ENCODE measurements at regions not wholly inside any gene's neighbourhood (a gene's known extent, or its start where the extent isn't known, plus 50 kb on each side); places are given as distances from the start of the nearest gene placed in this dataset.

GRCh38 chr16:51952500-51952899, 594.4 kb downstream of the TOX3 start:
- Mint-ChIP-seq H3K27me3 (ENCODE audit: unreplicated experiment) (no peaks in the 10 kb centered on the region), H3K4me1 (ENCODE audit: low read depth, unreplicated experiment) (no peaks in the 10 kb centered on the region), H3K4me3 (ENCODE audit: low read depth, unreplicated experiment) (no peak overlapping the region), H3K27ac (ENCODE audit: unreplicated experiment) (no peak overlapping the region), H3K36me3 (ENCODE audit: insufficient read depth, unreplicated experiment) (no peaks in the 10 kb centered on the region), H3K9me3 (ENCODE audit: low read depth, unreplicated experiment) (no peaks in the 10 kb centered on the region)
- no TSS peak for BruUV-seq (replicated peaks)
- TF ChIP-seq, protein P1, sequence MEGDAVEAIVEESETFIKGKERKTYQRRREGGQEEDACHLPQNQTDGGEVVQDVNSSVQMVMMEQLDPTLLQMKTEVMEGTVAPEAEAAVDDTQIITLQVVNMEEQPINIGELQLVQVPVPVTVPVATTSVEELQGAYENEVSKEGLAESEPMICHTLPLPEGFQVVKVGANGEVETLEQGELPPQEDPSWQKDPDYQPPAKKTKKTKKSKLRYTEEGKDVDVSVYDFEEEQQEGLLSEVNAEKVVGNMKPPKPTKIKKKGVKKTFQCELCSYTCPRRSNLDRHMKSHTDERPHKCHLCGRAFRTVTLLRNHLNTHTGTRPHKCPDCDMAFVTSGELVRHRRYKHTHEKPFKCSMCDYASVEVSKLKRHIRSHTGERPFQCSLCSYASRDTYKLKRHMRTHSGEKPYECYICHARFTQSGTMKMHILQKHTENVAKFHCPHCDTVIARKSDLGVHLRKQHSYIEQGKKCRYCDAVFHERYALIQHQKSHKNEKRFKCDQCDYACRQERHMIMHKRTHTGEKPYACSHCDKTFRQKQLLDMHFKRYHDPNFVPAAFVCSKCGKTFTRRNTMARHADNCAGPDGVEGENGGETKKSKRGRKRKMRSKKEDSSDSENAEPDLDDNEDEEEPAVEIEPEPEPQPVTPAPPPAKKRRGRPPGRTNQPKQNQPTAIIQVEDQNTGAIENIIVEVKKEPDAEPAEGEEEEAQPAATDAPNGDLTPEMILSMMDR (IDR thresholded peaks at IDR 0.05; ENCODE audit: unreplicated experiment): no peak
- CTCF ChIA-PET: interaction anchor here (0.7 to 1.3 kb wide), 2 partner anchors 11 to 19 kb away, joined by 3 to 4 read pairs; no protein-coding TSS in a partner anchor
- intact Hi-C loops (cut with micrococcal nuclease; ENCODE audit: unreplicated experiment): no loop called here
- DNase-seq: no peak

DNA sequence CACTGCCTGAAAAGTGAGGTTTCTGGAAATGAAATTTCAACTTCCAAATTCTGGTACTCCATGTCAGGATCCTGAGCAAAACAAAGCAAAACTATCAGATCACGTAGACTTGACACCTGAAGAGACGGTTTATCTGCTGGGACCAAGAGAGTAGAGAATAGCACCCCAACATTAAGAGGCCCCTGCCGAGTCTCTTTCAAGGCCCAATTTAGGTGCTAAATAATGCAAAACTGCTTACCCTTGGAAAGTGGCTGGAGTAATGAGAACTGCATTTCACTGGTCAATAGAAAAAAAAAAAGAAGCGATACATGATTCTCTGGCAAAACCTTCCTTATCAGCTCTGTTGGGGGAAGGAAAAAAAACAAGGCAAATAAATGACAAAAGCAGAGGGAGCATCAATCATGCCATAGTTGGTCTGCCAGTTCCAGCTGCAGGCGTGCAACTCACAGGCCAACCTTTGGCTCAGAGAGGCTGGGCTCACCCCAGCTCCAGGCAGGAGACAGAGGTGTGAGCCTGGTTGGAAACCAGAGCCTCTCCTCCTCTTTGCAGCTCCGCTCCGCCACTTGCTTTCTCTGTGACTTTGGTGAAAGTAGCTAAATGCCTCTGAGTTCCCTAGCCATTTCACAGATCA, 595.2 kb downstream of the TOX3 start:
- Mint-ChIP-seq H3K4me1 (ENCODE audit: low read depth, unreplicated experiment) (no peaks in the 10 kb centered on the region), H3K4me3 (ENCODE audit: low read depth, unreplicated experiment) (no peak overlapping the region), H3K27ac (ENCODE audit: unreplicated experiment) (no peak overlapping the region), H3K36me3 (ENCODE audit: insufficient read depth, unreplicated experiment) (no peaks in the 10 kb centered on the region), H3K9me3 (ENCODE audit: low read depth, unreplicated experiment) (no peaks in the 10 kb centered on the region), H3K27me3 (ENCODE audit: unreplicated experiment) (no peaks in the 10 kb centered on the region)
- intact Hi-C loops (cut with micrococcal nuclease; ENCODE audit: unreplicated experiment): no loop called here
- no TSS peak for BruUV-seq (replicated peaks)
- DNase-seq: no peak
- CTCF ChIA-PET: interaction anchor here (1.3 kb wide), 1 partner anchor 10 kb away, joined by 3 read pairs; no protein-coding TSS in a partner anchor
- TF ChIP-seq, protein P1 (IDR thresholded peaks at IDR 0.05; ENCODE audit: unreplicated experiment): no peak

DNA sequence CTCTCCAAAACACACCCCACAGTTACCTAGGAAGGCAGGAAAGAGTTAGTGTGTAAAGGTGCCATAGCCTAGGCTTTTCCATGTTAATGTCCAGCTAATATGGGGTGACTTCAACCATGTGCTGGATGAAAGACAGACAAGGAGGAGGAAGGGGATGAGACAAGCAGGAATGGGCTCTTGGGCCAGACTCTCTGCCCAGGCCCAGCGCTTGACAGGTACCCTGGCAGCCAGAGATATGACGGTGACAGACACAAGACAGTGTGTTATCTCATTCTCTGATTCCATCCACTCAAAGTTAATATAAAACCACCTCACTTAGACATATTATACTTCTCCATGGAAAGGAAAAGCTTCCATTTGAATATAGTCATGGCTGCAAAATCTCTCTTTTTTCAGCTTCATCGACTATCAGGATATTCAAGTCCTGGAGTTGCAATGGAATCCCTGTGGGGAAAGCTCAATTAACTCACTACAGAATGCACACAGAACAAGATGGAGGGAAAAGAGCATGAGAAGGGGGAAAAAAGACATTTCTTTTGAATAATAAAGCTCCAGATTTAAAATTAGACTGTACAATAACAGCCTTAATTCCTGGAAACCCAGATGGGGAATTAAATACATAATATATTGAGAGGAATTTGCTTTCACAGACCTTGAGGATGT, 596.7 kb downstream of the TOX3 start:
- CTCF ChIA-PET: interaction anchor here (0.8 to 1.9 kb wide), 3 partner anchors 13 to 132 kb away, joined by 3 to 5 read pairs (median 3); no protein-coding TSS in a partner anchor
- no peaks in the 10 kb centered on the region for H3K27me3 Mint-ChIP-seq (ENCODE audit: unreplicated experiment)
- no peak overlapping the region for H3K4me3 Mint-ChIP-seq (ENCODE audit: low read depth, unreplicated experiment)
- H3K9me3 Mint-ChIP-seq (ENCODE audit: low read depth, unreplicated experiment): no peaks in the 10 kb centered on the region
- no peaks in the 10 kb centered on the region for H3K36me3 Mint-ChIP-seq (ENCODE audit: insufficient read depth, unreplicated experiment)
- TF ChIP-seq, protein P1 (IDR thresholded peaks at IDR 0.05; ENCODE audit: unreplicated experiment): no peak
- intact Hi-C loops (cut with micrococcal nuclease; ENCODE audit: unreplicated experiment): no loop called here
- BruUV-seq (replicated peaks): no TSS peak
- DNase-seq: no peak
- no peak overlapping the region for H3K27ac Mint-ChIP-seq (ENCODE audit: unreplicated experiment)
- no peaks in the 10 kb centered on the region for H3K4me1 Mint-ChIP-seq (ENCODE audit: low read depth, unreplicated experiment)

- no peak overlapping the region for H3K27ac Mint-ChIP-seq (ENCODE audit: unreplicated experiment)
- H3K27me3 Mint-ChIP-seq (ENCODE audit: unreplicated experiment): no peaks in the 10 kb centered on the region
- H3K9me3 Mint-ChIP-seq (ENCODE audit: low read depth, unreplicated experiment): no peaks in the 10 kb centered on the region
Measured at GRCh38 chr16:51949282-51949681, 597.7 kb downstream of the TOX3 start.

More at GRCh38 chr16:51949282-51949681, 597.7 kb downstream of the TOX3 start:
- TF ChIP-seq, protein P1 (IDR thresholded peaks at IDR 0.05; ENCODE audit: unreplicated experiment): no peak
- Mint-ChIP-seq H3K4me1 (ENCODE audit: low read depth, unreplicated experiment) (no peaks in the 10 kb centered on the region), H3K4me3 (ENCODE audit: low read depth, unreplicated experiment) (no peak overlapping the region), H3K36me3 (ENCODE audit: insufficient read depth, unreplicated experiment) (no peaks in the 10 kb centered on the region)
- DNase-seq: no peak
- BruUV-seq (replicated peaks): no TSS peak
- CTCF ChIA-PET: interaction anchor here (1.9 kb wide), 1 partner anchor 12 kb away, joined by 5 read pairs; no protein-coding TSS in a partner anchor
- intact Hi-C loops (cut with micrococcal nuclease; ENCODE audit: unreplicated experiment): no loop called here

Measured in Calu3 (cell line).